Neural cell (in vitro differentiated cells): ENCODE measurements at regions not wholly inside any gene's neighbourhood (a gene's known extent, or its start where the extent isn't known, plus 50 kb on each side); places are given as distances from the start of the nearest gene placed in this dataset.

Experiments
- H2AFZ ChIP-seq: fragments of 200-600, 300-800 bp; sonication (generic), shearing (Covaris generic); 2 replicates; pipeline ENCODE4 v1.6.0; 2014; ENCODE audit warnings: low read depth, mild to moderate bottlenecking, antibody characterized with exemption, low read length, moderate library complexity
- H3F3A ChIP-seq: fragments of 200-600 bp; shearing (Covaris generic); 2 replicates; pipeline ENCODE4 v1.6.1; 2016; ENCODE audit warnings: mild to moderate bottlenecking, moderate library complexity, mixed read lengths, antibody characterized with exemption, low read length; ENCODE audit not compliant: insufficient read depth, poor library complexity, severe bottlenecking
- H3K27ac ChIP-seq: fragments of 200-600, 300-800 bp; sonication (generic), shearing (Covaris generic); 2 replicates; pipeline ENCODE4 v1.5.1; 2014; ENCODE audit warnings: mild to moderate bottlenecking, low read length, moderate library complexity
- H3K27me3 ChIP-seq: fragments of 300-800, 200-600 bp; sonication (generic), shearing (Covaris generic); 2 replicates; pipeline ENCODE4 v1.6.0; 2014; ENCODE audit warnings: mild to moderate bottlenecking, low read depth, low read length, moderate library complexity; ENCODE audit not compliant: insufficient read depth
- H3K36me3 ChIP-seq: fragments of 300-800, 200-600 bp; sonication (generic), shearing (Covaris generic); 2 replicates; pipeline ENCODE4 v1.5.1; 2014; ENCODE audit warnings: mild to moderate bottlenecking, antibody characterized with exemption, low read length, moderate library complexity; ENCODE audit not compliant: insufficient read depth
- H3K4me2 ChIP-seq: fragments of 300-800, 200-600 bp; sonication (generic), shearing (Covaris generic); 2 replicates; pipeline ENCODE4 v1.6.0; 2014; ENCODE audit warnings: mild to moderate bottlenecking, low read length
- H3K4me3 ChIP-seq: fragments of 300-800, 200-600 bp; sonication (generic), shearing (Covaris generic); 2 replicates; pipeline ENCODE4 v1.5.1; 2014; ENCODE audit warnings: mild to moderate bottlenecking, low read length, moderate library complexity
- H3K79me2 ChIP-seq: fragments of 200-600 bp; shearing (Covaris generic); replicated peaks from 2 replicates; pipeline ENCODE4 v1.6.0; 2014; ENCODE audit warnings: mild to moderate bottlenecking, low read length, moderate library complexity; ENCODE audit not compliant: insufficient read depth
- H3K9ac ChIP-seq: fragments of 300-800, 200-600 bp; sonication (generic), shearing (Covaris generic); 2 replicates; pipeline ENCODE4 v1.6.1; 2016; ENCODE audit warnings: mild to moderate bottlenecking, low read length, mixed read lengths
- H3K9me2 ChIP-seq: fragments of 200-600 bp; shearing (Covaris generic); 2 replicates; pipeline ENCODE4 v1.6.1; 2016; ENCODE audit warnings: mild to moderate bottlenecking, low read length, mixed read lengths; ENCODE audit not compliant: insufficient read depth
- H3K9me3 ChIP-seq: fragments of 200-600, 300-800 bp; sonication (generic), shearing (Covaris generic); 2 replicates; pipeline ENCODE4 v1.6.1; 2016; ENCODE audit warnings: mild to moderate bottlenecking, mixed run types, low read length, moderate library complexity, mixed read lengths
- H4K20me1 ChIP-seq: fragments of 200-600 bp; shearing (Covaris generic); 2 replicates; pipeline ENCODE4 v1.6.1; 2016; ENCODE audit warnings: mild to moderate bottlenecking, mixed run types; ENCODE audit not compliant: insufficient read depth
- EP300 ChIP-seq: fragments of 450-650 bp; conservative IDR thresholded peaks from 2 replicates; pipeline ENCODE4 v1.6.1; 2014; ENCODE audit warnings: antibody characterized with exemption, mild to moderate bottlenecking, moderate library complexity; ENCODE audit not compliant: poor library complexity, severe bottlenecking
- EZH2 ChIP-seq: fragments of 200-600, 300-800 bp; shearing (Covaris generic), sonication (generic); IDR thresholded peaks from 2 replicates; pipeline ENCODE4 v1.6.1; 2014; ENCODE audit warnings: antibody characterized with exemption, low read length, borderline replicate concordance, mild to moderate bottlenecking; ENCODE audit not compliant: insufficient read depth, poor library complexity, severe bottlenecking
- MXI1 ChIP-seq: fragments of 450-650 bp; conservative IDR thresholded peaks from 2 replicates; pipeline ENCODE4 v1.6.1; 2014; ENCODE audit warnings: antibody characterized with exemption, mild to moderate bottlenecking; ENCODE audit not compliant: poor library complexity, severe bottlenecking
- POLR2AphosphoS5 ChIP-seq: IDR thresholded peaks from 2 replicates; pipeline ENCODE4 v1.6.1; 2012
- RAD21 ChIP-seq: fragments of 450-650 bp; conservative IDR thresholded peaks from 2 replicates; pipeline ENCODE4 v1.6.1; 2014; ENCODE audit warnings: antibody characterized with exemption, mild to moderate bottlenecking, moderate library complexity
- SMC3 ChIP-seq: fragments of 450-650 bp; conservative IDR thresholded peaks from 2 replicates; pipeline ENCODE4 v1.6.1; 2014; ENCODE audit warnings: antibody characterized with exemption, mild to moderate bottlenecking, moderate library complexity; ENCODE audit not compliant: poor library complexity
- TAF1 ChIP-seq: IDR thresholded peaks from 2 replicates; pipeline ENCODE4 v1.6.1; 2012; ENCODE audit warnings: low read depth
- TF ChIP-seq, protein P1 (sequence below): IDR thresholded peaks from 2 replicates; pipeline ENCODE4 v1.6.1; 2012; ENCODE audit warnings: borderline replicate concordance
- TF ChIP-seq, protein P2 (sequence below): fragments of 450-650 bp; IDR thresholded peaks from 2 replicates; pipeline ENCODE4 v1.5.1; 2014; ENCODE audit warnings: antibody characterized with exemption, mild to moderate bottlenecking, moderate library complexity; ENCODE audit not compliant: poor library complexity, severe bottlenecking

DNA sequence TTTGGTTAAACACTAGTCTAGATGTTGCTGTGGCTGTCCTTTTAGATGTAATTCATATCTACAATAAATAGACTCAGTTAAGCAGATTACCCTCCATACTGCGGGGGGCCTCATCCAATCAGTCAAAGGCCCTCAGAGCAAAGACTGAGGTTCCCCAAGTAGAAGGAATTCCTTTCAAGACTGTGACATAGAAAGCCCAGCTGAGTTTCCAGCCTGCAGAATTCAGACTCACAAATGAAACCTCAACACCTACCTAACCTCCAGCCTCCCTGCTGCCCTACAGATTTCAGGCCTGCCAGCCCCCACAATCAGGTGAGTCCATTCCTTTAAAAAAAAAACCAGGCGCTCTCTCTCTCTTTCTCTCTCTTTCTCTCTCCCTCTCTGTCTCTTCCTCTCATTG, 73.6 kb upstream of the NSMCE3 start:
- Histone ChIP-seq H3K9me2 (no peaks in the 10 kb centered on the region), H3K36me3 (no peaks in the 10 kb centered on the region), H3K4me2 (no peak overlapping the region), H3K9ac (no peak overlapping the region), H2AFZ (no peak overlapping the region), H3K79me2 (no peaks in the 10 kb centered on the region), H3K27ac (no peak overlapping the region), H3K27me3 (no peaks in the 10 kb centered on the region), H3F3A (no peaks in the 10 kb centered on the region), H4K20me1 (no peaks in the 10 kb centered on the region), H3K9me3 (no peaks in the 10 kb centered on the region), H3K4me3 (no peak overlapping the region)
- TF ChIP-seq POLR2AphosphoS5 (no peak), RAD21 (no peak), SMC3 (no peak), TAF1 (no peak), EZH2 (no peak), EP300 (no peak), MXI1 (no peak)
- TF ChIP-seq, protein P1, sequence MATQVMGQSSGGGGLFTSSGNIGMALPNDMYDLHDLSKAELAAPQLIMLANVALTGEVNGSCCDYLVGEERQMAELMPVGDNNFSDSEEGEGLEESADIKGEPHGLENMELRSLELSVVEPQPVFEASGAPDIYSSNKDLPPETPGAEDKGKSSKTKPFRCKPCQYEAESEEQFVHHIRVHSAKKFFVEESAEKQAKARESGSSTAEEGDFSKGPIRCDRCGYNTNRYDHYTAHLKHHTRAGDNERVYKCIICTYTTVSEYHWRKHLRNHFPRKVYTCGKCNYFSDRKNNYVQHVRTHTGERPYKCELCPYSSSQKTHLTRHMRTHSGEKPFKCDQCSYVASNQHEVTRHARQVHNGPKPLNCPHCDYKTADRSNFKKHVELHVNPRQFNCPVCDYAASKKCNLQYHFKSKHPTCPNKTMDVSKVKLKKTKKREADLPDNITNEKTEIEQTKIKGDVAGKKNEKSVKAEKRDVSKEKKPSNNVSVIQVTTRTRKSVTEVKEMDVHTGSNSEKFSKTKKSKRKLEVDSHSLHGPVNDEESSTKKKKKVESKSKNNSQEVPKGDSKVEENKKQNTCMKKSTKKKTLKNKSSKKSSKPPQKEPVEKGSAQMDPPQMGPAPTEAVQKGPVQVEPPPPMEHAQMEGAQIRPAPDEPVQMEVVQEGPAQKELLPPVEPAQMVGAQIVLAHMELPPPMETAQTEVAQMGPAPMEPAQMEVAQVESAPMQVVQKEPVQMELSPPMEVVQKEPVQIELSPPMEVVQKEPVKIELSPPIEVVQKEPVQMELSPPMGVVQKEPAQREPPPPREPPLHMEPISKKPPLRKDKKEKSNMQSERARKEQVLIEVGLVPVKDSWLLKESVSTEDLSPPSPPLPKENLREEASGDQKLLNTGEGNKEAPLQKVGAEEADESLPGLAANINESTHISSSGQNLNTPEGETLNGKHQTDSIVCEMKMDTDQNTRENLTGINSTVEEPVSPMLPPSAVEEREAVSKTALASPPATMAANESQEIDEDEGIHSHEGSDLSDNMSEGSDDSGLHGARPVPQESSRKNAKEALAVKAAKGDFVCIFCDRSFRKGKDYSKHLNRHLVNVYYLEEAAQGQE = no peak
- TF ChIP-seq, protein P2, sequence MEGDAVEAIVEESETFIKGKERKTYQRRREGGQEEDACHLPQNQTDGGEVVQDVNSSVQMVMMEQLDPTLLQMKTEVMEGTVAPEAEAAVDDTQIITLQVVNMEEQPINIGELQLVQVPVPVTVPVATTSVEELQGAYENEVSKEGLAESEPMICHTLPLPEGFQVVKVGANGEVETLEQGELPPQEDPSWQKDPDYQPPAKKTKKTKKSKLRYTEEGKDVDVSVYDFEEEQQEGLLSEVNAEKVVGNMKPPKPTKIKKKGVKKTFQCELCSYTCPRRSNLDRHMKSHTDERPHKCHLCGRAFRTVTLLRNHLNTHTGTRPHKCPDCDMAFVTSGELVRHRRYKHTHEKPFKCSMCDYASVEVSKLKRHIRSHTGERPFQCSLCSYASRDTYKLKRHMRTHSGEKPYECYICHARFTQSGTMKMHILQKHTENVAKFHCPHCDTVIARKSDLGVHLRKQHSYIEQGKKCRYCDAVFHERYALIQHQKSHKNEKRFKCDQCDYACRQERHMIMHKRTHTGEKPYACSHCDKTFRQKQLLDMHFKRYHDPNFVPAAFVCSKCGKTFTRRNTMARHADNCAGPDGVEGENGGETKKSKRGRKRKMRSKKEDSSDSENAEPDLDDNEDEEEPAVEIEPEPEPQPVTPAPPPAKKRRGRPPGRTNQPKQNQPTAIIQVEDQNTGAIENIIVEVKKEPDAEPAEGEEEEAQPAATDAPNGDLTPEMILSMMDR = no peak

DNA sequence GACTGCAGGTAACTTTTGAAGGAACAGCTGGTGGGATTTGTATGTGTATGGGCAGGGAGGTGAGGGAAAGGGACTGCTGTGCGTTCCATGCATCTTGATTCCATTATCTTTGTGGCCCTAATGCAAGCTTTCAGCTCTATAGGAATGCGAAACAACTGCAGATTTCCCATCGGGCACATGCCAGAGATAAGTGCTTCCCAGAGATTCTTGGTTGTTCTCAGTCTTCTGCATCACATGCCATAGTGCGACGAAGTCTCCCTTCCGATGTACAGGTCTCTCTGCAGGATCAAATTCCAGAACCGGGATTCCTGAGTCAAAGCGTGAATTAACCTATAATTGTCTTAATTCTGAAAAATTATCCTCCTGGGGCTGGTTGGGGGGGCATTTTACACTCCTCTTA, 72.6 kb upstream of the NSMCE3 start:
- H2AFZ ChIP-seq = no peak overlapping the region
- H3K9me3 ChIP-seq = no peaks in the 10 kb centered on the region
- H4K20me1 ChIP-seq = no peaks in the 10 kb centered on the region
- no peak overlapping the region for H3K4me3 ChIP-seq
- no peak overlapping the region for H3K27ac ChIP-seq
- no peaks in the 10 kb centered on the region for H3K79me2 ChIP-seq
- no peaks in the 10 kb centered on the region for H3K36me3 ChIP-seq
- no peak overlapping the region for H3K4me2 ChIP-seq
- H3K9me2 ChIP-seq = no peaks in the 10 kb centered on the region
- TF ChIP-seq EP300 (no peak), MXI1 (no peak), SMC3 (no peak)
- H3K27me3 ChIP-seq = no peaks in the 10 kb centered on the region
- H3F3A ChIP-seq = no peaks in the 10 kb centered on the region
- H3K9ac ChIP-seq = no peak overlapping the region
